ENCODE measurements at regions not wholly inside any gene's neighbourhood (a gene's known extent, or its start where the extent isn't known, plus 50 kb on each side); places are given as distances from the start of the nearest gene placed in this dataset.

DNA sequence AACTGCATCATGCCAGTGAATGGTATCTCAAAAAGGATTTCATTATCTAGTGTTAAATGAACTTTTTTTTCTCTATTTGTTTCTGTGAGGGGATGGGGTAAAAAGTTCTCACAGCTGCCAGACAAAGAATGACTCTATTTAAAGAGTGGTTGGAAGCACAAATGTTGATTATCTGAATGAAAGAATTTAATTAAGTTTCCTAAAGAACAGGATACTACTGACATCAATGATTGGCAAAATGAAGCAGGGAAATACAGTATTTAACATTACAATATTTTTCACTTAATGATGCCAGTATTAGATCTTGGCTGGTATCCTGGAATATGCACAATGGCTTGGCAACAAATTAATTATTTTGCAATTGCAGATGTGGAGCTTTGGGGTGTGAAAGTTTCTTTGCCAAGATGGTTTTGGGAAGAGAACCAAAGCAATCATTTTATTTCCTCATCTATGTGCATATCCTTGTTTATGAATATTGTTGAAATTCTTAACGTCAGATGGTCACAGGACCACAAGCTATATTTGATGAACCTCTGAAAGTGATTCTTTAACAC is 336.8 kb downstream of the ARL4A start:
- TF ChIP-seq, protein P1, sequence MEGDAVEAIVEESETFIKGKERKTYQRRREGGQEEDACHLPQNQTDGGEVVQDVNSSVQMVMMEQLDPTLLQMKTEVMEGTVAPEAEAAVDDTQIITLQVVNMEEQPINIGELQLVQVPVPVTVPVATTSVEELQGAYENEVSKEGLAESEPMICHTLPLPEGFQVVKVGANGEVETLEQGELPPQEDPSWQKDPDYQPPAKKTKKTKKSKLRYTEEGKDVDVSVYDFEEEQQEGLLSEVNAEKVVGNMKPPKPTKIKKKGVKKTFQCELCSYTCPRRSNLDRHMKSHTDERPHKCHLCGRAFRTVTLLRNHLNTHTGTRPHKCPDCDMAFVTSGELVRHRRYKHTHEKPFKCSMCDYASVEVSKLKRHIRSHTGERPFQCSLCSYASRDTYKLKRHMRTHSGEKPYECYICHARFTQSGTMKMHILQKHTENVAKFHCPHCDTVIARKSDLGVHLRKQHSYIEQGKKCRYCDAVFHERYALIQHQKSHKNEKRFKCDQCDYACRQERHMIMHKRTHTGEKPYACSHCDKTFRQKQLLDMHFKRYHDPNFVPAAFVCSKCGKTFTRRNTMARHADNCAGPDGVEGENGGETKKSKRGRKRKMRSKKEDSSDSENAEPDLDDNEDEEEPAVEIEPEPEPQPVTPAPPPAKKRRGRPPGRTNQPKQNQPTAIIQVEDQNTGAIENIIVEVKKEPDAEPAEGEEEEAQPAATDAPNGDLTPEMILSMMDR (IDR thresholded peaks at IDR 0.05; ENCODE audit: low read length) = no peak
- TF ChIP-seq EZH2phosphoT487 (IDR thresholded peaks at IDR 0.05; ENCODE audit: low read length) = no peak
